Stimulated activated effector memory CD8-positive, alpha-beta T cell treated with anti-CD3 and anti-CD28 coated beads, Interleukin-12 subunit alpha, Interleukin-12 subunit beta, amount 100 ng/mL, for 72 hours (primary cell): ENCODE measurements at regions not wholly inside any gene's neighbourhood (a gene's known extent, or its start where the extent isn't known, plus 50 kb on each side); places are given as distances from the start of the nearest gene placed in this dataset.
"Not testable (repeated sequence)": the region's sequence is repeated elsewhere in the genome, so short reads cannot be mapped to it uniquely, and the experiment has no call there.

Experiments used
- ATAC-seq: fragments of 150-1000 bp; cut with Tn5 transposase; 2 replicates; pipeline ENCODE4 v1.10.0; 2021
- DNase-seq, 2 donors: peaks; one replicate each; pipeline ENCODE4 v3.0.0; 2021 to 2022; ENCODE audit warnings: low spot score in 2 of 2
- H3K27ac Mint-ChIP-seq: one replicate; pipeline ENCODE4 v1.8.0; 2022; ENCODE audit warnings: mild to moderate bottlenecking, mixed read lengths
- H3K36me3 Mint-ChIP-seq: one replicate; pipeline ENCODE4 v1.8.0; 2022; ENCODE audit warnings: mild to moderate bottlenecking, mixed read lengths
- H3K4me1 Mint-ChIP-seq: one replicate; pipeline ENCODE4 v1.8.0; 2022; ENCODE audit warnings: mixed read lengths
- H3K4me3 Mint-ChIP-seq: one replicate; pipeline ENCODE4 v1.8.0; 2022; ENCODE audit warnings: mild to moderate bottlenecking, mixed read lengths
- H3K9me3 Mint-ChIP-seq: one replicate; pipeline ENCODE4 v1.8.0; 2022; ENCODE audit warnings: mixed read lengths

GRCh38 chr14:88064841-88065240, 59.9 kb downstream of the GPR65 start:
- DNase-seq: no peak
- H3K4me1 Mint-ChIP-seq: no peaks in the 10 kb centered on the region
- no peaks in the 10 kb centered on the region for H3K36me3 Mint-ChIP-seq
- H3K27ac Mint-ChIP-seq: no peak overlapping the region
- H3K4me3 Mint-ChIP-seq: no peak overlapping the region
- no peak for ATAC-seq
- peaks cover 7% of the 10 kb centered on the region for H3K9me3 Mint-ChIP-seq

- H3K4me1 Mint-ChIP-seq: no peaks in the 10 kb centered on the region
- H3K4me3 Mint-ChIP-seq: no peak overlapping the region
- no peak for DNase-seq
- peaks cover 14% of the 10 kb centered on the region for H3K9me3 Mint-ChIP-seq
- no peak overlapping the region for H3K27ac Mint-ChIP-seq
- no peaks in the 10 kb centered on the region for H3K36me3 Mint-ChIP-seq
- no peak for ATAC-seq
Measured at GRCh38 chr14:88069677-88070076, 64.7 kb downstream of the GPR65 start.

- Mint-ChIP-seq H3K36me3 (no peaks in the 10 kb centered on the region), H3K4me3 (no peak overlapping the region), H3K4me1 (no peaks in the 10 kb centered on the region), H3K27ac (no peak overlapping the region), H3K9me3 (peaks cover 6% of the 10 kb centered on the region)
- DNase-seq (no peak), ATAC-seq (no peak)
Measured at GRCh38 chr14:88075269-88075981, 70.5 kb downstream of the GPR65 start.

- H3K4me1 Mint-ChIP-seq: no peaks in the 10 kb centered on the region
- H3K9me3 Mint-ChIP-seq: no peaks in the 10 kb centered on the region
- H3K27ac Mint-ChIP-seq: no peak overlapping the region
- ATAC-seq (no peak), DNase-seq (no peak)
- no peaks in the 10 kb centered on the region for H3K36me3 Mint-ChIP-seq
- H3K4me3 Mint-ChIP-seq: no peak overlapping the region
Measured at GRCh38 chr14:88078525-88078924, 73.6 kb downstream of the GPR65 start.

- DNase-seq: no peak
- no peaks in the 10 kb centered on the region for H3K9me3 Mint-ChIP-seq
- no peak overlapping the region for H3K4me3 Mint-ChIP-seq
- H3K4me1 Mint-ChIP-seq: no peaks in the 10 kb centered on the region
- H3K36me3 Mint-ChIP-seq: no peaks in the 10 kb centered on the region
- ATAC-seq: no peak
- no peak overlapping the region for H3K27ac Mint-ChIP-seq
Measured at GRCh38 chr14:88079624-88080023, 74.7 kb downstream of the GPR65 start.

- H3K4me1 Mint-ChIP-seq: no peaks in the 10 kb centered on the region
- no peak overlapping the region for H3K27ac Mint-ChIP-seq
- peaks cover 2% of the 10 kb centered on the region for H3K9me3 Mint-ChIP-seq
- no peak for DNase-seq
- no peak for ATAC-seq
- H3K4me3 Mint-ChIP-seq: no peak overlapping the region
- no peaks in the 10 kb centered on the region for H3K36me3 Mint-ChIP-seq
Measured at GRCh38 chr14:88085736-88086135, 80.8 kb downstream of the GPR65 start.

GRCh38 chr14:88089445-88089844, 84.5 kb downstream of the GPR65 start:
- peak overlapping the region; percentile 54 for H3K27ac Mint-ChIP-seq
- H3K9me3 Mint-ChIP-seq: peaks cover 2% of the 10 kb centered on the region
- DNase-seq (no peak), ATAC-seq (no peak)
- H3K4me3 Mint-ChIP-seq: no peak overlapping the region
- no peaks in the 10 kb centered on the region for H3K4me1 Mint-ChIP-seq
- H3K36me3 Mint-ChIP-seq: no peaks in the 10 kb centered on the region

- Mint-ChIP-seq H3K4me1 (no peaks in the 10 kb centered on the region), H3K4me3 (no peak overlapping the region), H3K9me3 (peaks cover 2% of the 10 kb centered on the region), H3K36me3 (no peaks in the 10 kb centered on the region), H3K27ac (no peak overlapping the region)
- DNase-seq (no peak), ATAC-seq (no peak)
Measured at GRCh38 chr14:88092529-88092928, 87.6 kb downstream of the GPR65 start.

GRCh38 chr14:88095791-88096190, 90.9 kb downstream of the GPR65 start:
- H3K9me3 Mint-ChIP-seq: no peaks in the 10 kb centered on the region
- ATAC-seq (no peak), DNase-seq (no peak)
- H3K27ac Mint-ChIP-seq: no peak overlapping the region
- H3K4me3 Mint-ChIP-seq: no peak overlapping the region
- no peaks in the 10 kb centered on the region for H3K36me3 Mint-ChIP-seq
- no peaks in the 10 kb centered on the region for H3K4me1 Mint-ChIP-seq

- H3K27ac Mint-ChIP-seq: no peak overlapping the region
- no peaks in the 10 kb centered on the region for H3K4me1 Mint-ChIP-seq
- H3K9me3 Mint-ChIP-seq: no peaks in the 10 kb centered on the region
- DNase-seq: no peak
- H3K4me3 Mint-ChIP-seq: no peak overlapping the region
- no peak for ATAC-seq
- H3K36me3 Mint-ChIP-seq: no peaks in the 10 kb centered on the region
Measured at GRCh38 chr14:88098163-88098562, 93.2 kb downstream of the GPR65 start.

GRCh38 chr14:88104710-88105109, 99.8 kb downstream of the GPR65 start:
- H3K27ac Mint-ChIP-seq: no peak overlapping the region
- peaks cover 8% of the 10 kb centered on the region for H3K9me3 Mint-ChIP-seq
- ATAC-seq: no peak
- no peaks in the 10 kb centered on the region for H3K36me3 Mint-ChIP-seq
- DNase-seq: no peak
- no peaks in the 10 kb centered on the region for H3K4me1 Mint-ChIP-seq
- H3K4me3 Mint-ChIP-seq: no peak overlapping the region

- Mint-ChIP-seq H3K4me1 (no peaks in the 10 kb centered on the region), H3K27ac (no peak overlapping the region), H3K9me3 (peaks cover 8% of the 10 kb centered on the region), H3K36me3 (no peaks in the 10 kb centered on the region), H3K4me3 (no peak overlapping the region)
- DNase-seq (no peak), ATAC-seq (no peak)
Measured at GRCh38 chr14:88106377-88106776, 101.4 kb downstream of the GPR65 start.

- not testable (repeated sequence) for DNase-seq, H3K27ac Mint-ChIP-seq, H3K4me3 Mint-ChIP-seq, H3K36me3 Mint-ChIP-seq, H3K9me3 Mint-ChIP-seq, ATAC-seq
- peaks cover 20% of the 10 kb centered on the region for H3K4me1 Mint-ChIP-seq
Measured at GRCh38 chr14:88127669-88128068, 122.7 kb downstream of the GPR65 start.

GRCh38 chr14:88128816-88129215, 123.9 kb downstream of the GPR65 start:
- no peak for ATAC-seq
- no peaks in the 10 kb centered on the region for H3K36me3 Mint-ChIP-seq
- DNase-seq: no peak
- H3K27ac Mint-ChIP-seq: no peak overlapping the region
- peaks cover 20% of the 10 kb centered on the region for H3K4me1 Mint-ChIP-seq
- no peak overlapping the region for H3K4me3 Mint-ChIP-seq
- peaks cover 10% of the 10 kb centered on the region for H3K9me3 Mint-ChIP-seq

GRCh38 chr14:88129306-88130056, 124.5 kb downstream of the GPR65 start:
- ATAC-seq (peak; percentile 97), DNase-seq (no peak)
- Mint-ChIP-seq H3K4me1 (peaks cover 20% of the 10 kb centered on the region), H3K9me3 (peaks cover 10% of the 10 kb centered on the region), H3K4me3 (peak overlapping the region; percentile 53), H3K27ac (peak overlapping the region; percentile 89), H3K36me3 (no peaks in the 10 kb centered on the region)

GRCh38 chr14:88130057-88130432, 125.1 kb downstream of the GPR65 start:
- Mint-ChIP-seq H3K4me1 (peaks cover 20% of the 10 kb centered on the region), H3K27ac (peak overlapping the region; percentile 89), H3K9me3 (peaks cover 10% of the 10 kb centered on the region), H3K36me3 (no peaks in the 10 kb centered on the region), H3K4me3 (peak overlapping the region; percentile 53)
- DNase-seq (no peak), ATAC-seq (peak; percentile 67)
